ENCODE measurements at regions not wholly inside any gene's neighbourhood (a gene's known extent, or its start where the extent isn't known, plus 50 kb on each side); places are given as distances from the start of the nearest gene placed in this dataset.

- TF ChIP-seq POLR2AphosphoS5 (IDR thresholded peaks at IDR 0.05; ENCODE audit: insufficient read depth in 1 of 2, low read depth in 1 of 2) (no peak), POLR2A (IDR thresholded peaks at IDR 0.05) (no peak)
Measured at GRCh38 chr6:128694303-128695009, 174.1 kb upstream of the PTPRK start.

Measured in vagina (tissue), 2 donors.